CMK (cell line): ENCODE measurements at regions not wholly inside any gene's neighbourhood (a gene's known extent, or its start where the extent isn't known, plus 50 kb on each side); places are given as distances from the start of the nearest gene placed in this dataset.
"Not testable (repeated sequence)": the region's sequence is repeated elsewhere in the genome, so short reads cannot be mapped to it uniquely, and the experiment has no call there.

Experiments used
- DNase-seq: peaks from one replicate; pipeline ENCODE4 v3.0.0-alpha.2; 2010; ENCODE audit warnings: low read depth

- no peak for DNase-seq
Measured at GRCh38 chr20:43404878-43405277, 52.8 kb upstream of the SRSF6 start.

DNA sequence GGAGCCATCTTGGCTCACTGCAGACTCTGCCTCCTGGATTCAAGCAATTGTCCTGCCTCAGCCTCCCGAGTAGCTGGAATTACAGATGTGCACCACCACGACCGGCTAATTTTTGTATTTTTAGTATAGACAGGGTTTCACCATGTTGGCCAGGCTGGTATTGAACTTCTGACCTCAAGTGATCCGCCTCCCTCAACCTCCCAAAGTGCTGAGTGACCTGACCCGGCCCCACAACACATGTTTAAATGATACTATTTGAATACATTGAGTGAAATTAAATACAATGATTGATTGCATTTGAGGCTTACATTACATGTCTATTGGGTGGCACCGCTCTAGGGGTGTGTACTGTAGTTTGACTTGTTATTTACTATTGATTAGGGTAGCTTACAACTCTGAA is 56.8 kb upstream of the SRSF6 start:
- not testable (repeated sequence) for DNase-seq

DNA sequence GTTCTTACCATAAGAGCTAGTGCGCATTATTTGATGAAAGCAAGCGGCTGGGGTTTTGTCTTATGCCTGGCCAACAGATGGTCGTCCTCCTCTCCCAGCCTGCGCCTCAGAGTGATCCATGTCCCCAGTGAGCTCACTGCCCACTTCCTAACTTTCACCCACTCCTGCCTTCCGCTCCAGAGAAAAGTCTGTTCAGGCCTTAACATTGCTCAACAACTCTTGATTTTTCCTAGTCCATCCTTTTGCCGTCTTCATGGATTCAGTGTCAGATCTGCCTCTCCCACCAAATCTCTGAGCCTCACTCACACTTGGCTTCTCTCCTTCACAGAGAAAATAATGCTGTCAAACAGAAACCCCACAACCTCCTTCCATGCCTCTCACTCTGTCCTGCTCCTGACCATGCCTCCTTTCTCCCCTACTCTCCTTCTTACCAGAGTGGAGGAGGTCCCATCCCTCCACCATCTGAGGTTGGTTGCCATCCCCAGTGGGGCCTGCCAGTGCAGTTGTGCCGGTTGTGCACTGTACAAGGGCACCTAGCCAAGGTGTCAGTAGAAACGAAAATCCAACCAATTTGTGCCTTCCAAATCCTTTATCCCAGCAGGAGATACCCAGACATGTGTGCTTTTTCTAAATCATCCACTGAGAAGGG is 58.9 kb upstream of the SRSF6 start:
- DNase-seq, result no peak

DNA sequence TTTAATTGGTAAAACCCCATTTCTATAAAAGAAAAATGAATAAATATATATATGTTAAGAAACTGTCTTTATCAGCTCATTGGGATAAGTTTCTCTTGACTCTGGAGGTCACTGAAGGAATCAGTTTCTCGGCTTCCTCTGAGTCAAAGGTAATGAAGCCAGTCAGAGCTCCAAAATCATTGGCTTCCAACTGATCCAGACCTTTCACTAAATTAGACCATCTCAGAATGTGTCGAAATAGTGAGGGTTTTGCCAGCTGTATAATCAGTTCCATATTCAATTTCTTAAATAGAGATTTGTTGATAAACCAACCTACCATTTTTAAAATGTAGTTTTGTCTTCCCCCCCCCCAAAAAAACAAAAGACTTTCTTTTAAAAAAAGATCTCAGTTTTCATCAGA is 60.5 kb upstream of the SRSF6 start:
- no peak for DNase-seq

GRCh38 chr20:43393052-43393451 is 64.6 kb upstream of the SRSF6 start:
- DNase-seq, result no peak

GRCh38 chr20:43392561-43392960 is 65.1 kb upstream of the SRSF6 start:
- no peak for DNase-seq

GRCh38 chr20:43389839-43390626 is 67.7 kb upstream of the SRSF6 start:
- no peak for DNase-seq

DNA sequence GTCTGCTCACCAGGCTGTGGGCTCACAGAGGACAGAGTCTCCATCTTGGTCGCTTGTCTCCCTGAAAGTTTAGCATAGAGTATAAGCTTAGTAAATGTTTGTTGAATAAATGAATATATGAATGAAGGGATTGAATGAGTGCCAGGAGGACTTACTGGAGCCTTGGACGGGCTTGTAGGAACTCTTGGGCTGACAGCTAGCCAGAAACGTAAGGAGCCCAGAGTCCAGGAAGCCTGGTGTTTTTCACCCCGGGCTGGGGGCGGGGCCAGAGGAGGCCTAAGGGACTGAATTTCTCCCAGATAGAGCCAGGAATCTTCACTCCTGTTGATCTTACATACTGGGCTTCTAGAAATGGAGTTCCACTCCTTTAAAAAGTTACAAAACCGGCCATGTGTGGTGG is 68.5 kb upstream of the SRSF6 start:
- no peak for DNase-seq

DNA sequence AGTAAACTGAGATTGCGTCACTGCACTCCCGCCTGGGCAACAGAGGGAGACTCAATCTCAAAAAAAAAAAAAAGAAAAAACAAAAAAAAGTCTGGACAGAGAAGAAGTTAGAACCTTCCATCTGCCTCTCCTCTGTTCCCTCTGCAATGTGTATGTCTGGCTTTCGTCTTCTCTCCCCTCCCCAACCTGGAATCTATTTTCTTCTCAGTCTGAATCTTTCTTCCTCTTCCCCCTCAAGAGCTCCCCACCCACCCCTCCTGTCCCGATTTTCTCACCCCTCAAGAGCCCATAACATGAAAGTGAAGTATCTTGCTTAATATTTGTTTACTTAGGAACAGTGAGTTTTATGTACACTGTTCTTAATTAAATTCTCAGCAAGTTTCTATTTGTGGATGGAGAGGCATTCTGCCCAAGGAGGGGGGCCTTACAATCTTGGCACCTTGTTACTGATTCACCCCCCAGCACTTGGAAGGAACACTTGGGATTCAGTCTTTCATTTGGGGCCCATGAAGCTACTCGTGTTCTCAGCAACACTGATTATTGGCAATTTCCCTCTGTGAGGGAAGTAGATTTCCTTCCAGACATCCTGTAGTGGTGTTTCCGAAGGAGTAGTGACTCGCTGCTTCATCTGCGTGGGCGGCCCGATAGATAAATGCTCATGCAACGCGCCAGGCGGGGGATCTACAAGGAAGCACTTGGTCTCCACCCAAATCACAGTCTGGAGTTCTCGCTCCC is 69.3 kb upstream of the SRSF6 start:
- DNase-seq, result no peak

GRCh38 chr20:43387737-43388136 is 70.0 kb upstream of the SRSF6 start:
- no peak for DNase-seq

- no peak for DNase-seq
Measured at GRCh38 chr20:43386878-43387277, 70.8 kb upstream of the SRSF6 start.

DNA sequence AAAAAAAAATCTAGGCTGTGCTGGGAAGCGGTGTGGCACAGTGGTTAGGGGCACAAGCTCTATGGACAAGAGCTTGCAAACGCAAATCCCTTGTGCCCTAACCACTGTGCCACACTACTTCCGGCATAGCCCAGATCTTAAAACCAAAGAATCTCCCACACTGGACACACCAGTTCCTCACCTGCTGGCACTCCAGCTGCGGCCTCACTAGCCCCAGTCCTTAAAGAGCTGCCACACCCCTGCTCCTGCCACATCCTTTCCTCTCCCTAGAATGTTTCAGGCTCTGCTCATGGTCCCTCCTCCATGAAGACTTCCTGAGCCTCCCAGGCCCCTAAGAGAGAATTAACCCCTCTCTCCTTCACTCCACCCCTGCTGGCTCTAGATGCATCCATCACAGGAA is 71.8 kb upstream of the SRSF6 start:
- DNase-seq, result no peak

GRCh38 chr20:43384101-43384940 is 73.4 kb upstream of the SRSF6 start:
- no peak for DNase-seq

- no peak for DNase-seq
Measured at GRCh38 chr20:43383026-43383795, 74.5 kb upstream of the SRSF6 start.

DNA sequence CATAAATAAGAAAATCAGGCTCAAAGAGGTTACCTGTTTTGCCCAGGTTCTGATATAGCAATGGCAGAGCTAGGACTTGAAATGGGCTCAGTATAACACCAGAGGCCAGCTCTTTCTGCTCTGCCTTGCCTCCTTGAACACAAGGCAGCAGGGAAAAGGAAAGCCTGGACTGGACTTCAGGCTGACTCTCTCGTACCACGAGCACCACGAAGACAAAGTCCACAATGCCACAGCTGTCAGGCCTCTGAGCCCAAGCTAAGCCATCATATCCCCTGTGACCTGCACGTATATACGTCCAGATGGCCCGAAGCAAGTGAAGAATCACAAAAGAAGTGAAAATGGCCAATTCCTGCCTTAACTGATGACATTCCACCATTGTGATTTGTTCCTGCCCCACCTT is 75.6 kb upstream of the SRSF6 start:
- not testable (repeated sequence) for DNase-seq

- not testable (repeated sequence) for DNase-seq
Measured at GRCh38 chr20:43381533-43381932, 76.2 kb upstream of the SRSF6 start.

DNA sequence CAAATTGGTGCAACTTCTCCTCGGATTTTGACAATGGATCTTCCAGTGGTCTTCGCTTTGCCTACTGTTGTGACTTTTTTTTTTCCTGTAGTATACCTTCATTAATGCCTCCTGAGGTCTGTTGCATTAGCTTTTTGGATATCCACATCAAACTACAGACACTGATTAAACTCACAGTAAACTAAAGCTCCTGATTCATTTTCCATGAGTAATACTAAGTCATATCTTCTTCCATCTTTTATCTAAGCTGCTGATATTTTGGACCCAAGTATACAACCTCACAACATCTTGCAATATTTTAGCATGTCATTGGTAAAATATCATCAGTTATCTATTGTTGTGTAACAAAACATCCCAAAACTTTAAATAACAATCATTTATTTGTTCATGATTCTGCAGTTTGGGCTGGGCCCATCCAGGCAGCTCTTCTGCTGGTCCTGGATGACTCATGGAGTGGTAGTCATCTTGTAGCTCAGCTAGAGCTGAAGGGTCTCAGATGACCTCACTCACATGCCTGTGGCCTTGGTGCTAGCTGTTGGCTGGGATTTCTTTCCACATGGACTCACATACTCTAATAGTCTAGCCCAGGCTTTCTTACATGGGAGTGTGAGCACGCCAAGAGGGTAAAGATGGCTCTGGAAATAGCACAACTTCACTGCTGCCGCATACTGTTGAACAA is 78.3 kb upstream of the SRSF6 start:
- DNase-seq, result no peak

DNA sequence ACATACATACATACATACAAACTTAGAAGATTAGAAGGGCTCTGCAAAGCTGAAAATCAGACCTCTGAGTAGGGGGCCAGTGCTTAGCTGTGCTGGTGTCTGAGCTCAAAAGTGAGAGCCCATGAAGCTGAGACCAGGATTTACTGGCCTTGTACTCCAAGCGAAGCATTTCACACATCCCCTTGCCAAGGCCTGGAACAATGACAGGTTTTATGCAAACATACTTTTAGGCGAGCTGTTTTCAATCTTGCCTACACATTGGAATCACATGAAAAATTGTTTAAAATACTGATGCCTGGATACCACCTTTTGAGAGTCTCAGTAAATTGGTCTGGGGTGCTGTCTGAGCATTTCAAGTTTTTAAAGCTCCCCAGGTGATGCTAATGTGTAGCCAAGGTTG is 80.9 kb upstream of the SRSF6 start:
- no peak for DNase-seq

- no peak for DNase-seq
Measured at GRCh38 chr20:43375591-43375990, 82.1 kb upstream of the SRSF6 start.

DNA sequence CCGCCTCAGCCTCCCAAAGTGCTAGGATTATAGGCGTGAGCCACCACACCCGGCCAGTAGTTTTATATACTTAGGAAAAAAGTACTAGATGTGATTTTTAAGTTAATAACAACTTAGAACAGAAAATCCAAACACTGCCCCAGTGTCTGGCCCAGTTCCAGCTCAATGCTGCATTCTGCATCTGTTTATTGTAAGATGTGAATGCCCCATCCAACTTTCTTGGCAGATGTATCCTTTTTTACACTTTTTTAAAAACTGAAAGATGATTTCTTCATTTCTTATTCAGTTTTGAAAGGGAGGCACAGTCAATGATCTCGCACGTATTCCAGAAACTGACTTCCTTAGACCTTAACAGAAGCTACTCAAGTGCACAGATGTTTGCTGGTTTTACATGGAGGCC is 85.6 kb upstream of the SRSF6 start:
- no peak for DNase-seq

GRCh38 chr20:43365691-43366090 is 92.0 kb upstream of the SRSF6 start:
- no peak for DNase-seq
